HL-60/S4 (cell line): ENCODE measurements at regions not wholly inside any gene's neighbourhood (a gene's known extent, or its start where the extent isn't known, plus 50 kb on each side); places are given as distances from the start of the nearest gene placed in this dataset.

Source experiments
- in situ Hi-C: fragments of 300-500 bp; cut with MboI; formaldehyde crosslinking; loops from 2 replicates; pipeline ENCODE4 v1.14.3; 2022; ENCODE audit warnings: low sequenced_read_pairs

GRCh38 chr17:22469941-22470340, 777.6 kb downstream of the KCNJ18 start:
- in situ Hi-C loops: loop anchor here (25.0 kb wide), 1 partner anchor 92 kb away; no protein-coding TSS in a partner anchor

- in situ Hi-C loops: loop anchor here (25.0 kb wide), 1 partner anchor 92 kb away; no protein-coding TSS in a partner anchor
Measured at GRCh38 chr17:22470411-22471175, 778.3 kb downstream of the KCNJ18 start.

GRCh38 chr17:22484826-22485225, 792.5 kb downstream of the KCNJ18 start:
- in situ Hi-C loops: loop anchor here (25.0 kb wide), 1 partner anchor 148 kb away; no protein-coding TSS in a partner anchor

GRCh38 chr17:22490399-22490798, 798.1 kb downstream of the KCNJ18 start:
- in situ Hi-C loops: loop anchor here (25.0 kb wide), 1 partner anchor 153 kb away; no protein-coding TSS in a partner anchor

- in situ Hi-C loops: loop anchor here (25.0 kb wide), 1 partner anchor 155 kb away; no protein-coding TSS in a partner anchor
Measured at GRCh38 chr17:22492331-22492730, 800.0 kb downstream of the KCNJ18 start.

- in situ Hi-C loops: loop anchor here (25.0 kb wide), 1 partner anchor 159 kb away; no protein-coding TSS in a partner anchor
Measured at GRCh38 chr17:22496450-22496849, 804.1 kb downstream of the KCNJ18 start.

GRCh38 chr17:22503322-22503899, 811.1 kb downstream of the KCNJ18 start:
- in situ Hi-C loops: no loop called here

- in situ Hi-C loops: no loop called here
Measured at GRCh38 chr17:22505660-22506059, 813.3 kb downstream of the KCNJ18 start.

- in situ Hi-C loops: no loop called here
Measured at GRCh38 chr17:22506231-22506630, 813.9 kb downstream of the KCNJ18 start.

GRCh38 chr17:22506861-22507260, 814.5 kb downstream of the KCNJ18 start:
- in situ Hi-C loops: no loop called here

GRCh38 chr17:22507823-22508222, 815.5 kb downstream of the KCNJ18 start:
- in situ Hi-C loops: no loop called here

GRCh38 chr17:22510504-22510903, 818.2 kb downstream of the KCNJ18 start:
- in situ Hi-C loops: no loop called here

- in situ Hi-C loops: no loop called here
Measured at GRCh38 chr17:22511431-22511830, 819.1 kb downstream of the KCNJ18 start.

GRCh38 chr17:22512057-22512456, 819.7 kb downstream of the KCNJ18 start:
- in situ Hi-C loops: no loop called here

- in situ Hi-C loops: no loop called here
Measured at GRCh38 chr17:22512506-22512905, 820.2 kb downstream of the KCNJ18 start.

GRCh38 chr17:22512997-22513538, 820.7 kb downstream of the KCNJ18 start:
- in situ Hi-C loops: no loop called here

- in situ Hi-C loops: no loop called here
Measured at GRCh38 chr17:22514315-22514714, 822.0 kb downstream of the KCNJ18 start.

- in situ Hi-C loops: no loop called here
Measured at GRCh38 chr17:22514767-22515320, 822.5 kb downstream of the KCNJ18 start.

GRCh38 chr17:22515599-22515998, 823.3 kb downstream of the KCNJ18 start:
- in situ Hi-C loops: no loop called here

GRCh38 chr17:22516861-22517636, 824.7 kb downstream of the KCNJ18 start:
- in situ Hi-C loops: no loop called here

GRCh38 chr17:22517716-22518115, 825.4 kb downstream of the KCNJ18 start:
- in situ Hi-C loops: no loop called here
